ENCODE measurements at regions not wholly inside any gene's neighbourhood (a gene's known extent, or its start where the extent isn't known, plus 50 kb on each side); places are given as distances from the start of the nearest gene placed in this dataset.

GRCh38 chr3:152683521-152683999 lies 151.4 kb upstream of the P2RY1 start:
- ChIA-PET CTCF (no interaction called here), POLR2A (no interaction called here)
- TF ChIP-seq POLR2A (IDR thresholded peaks at IDR 0.05; ENCODE audit: low read depth, low read length) (no peak), MAX (IDR thresholded peaks at IDR 0.05; ENCODE audit: insufficient read depth, insufficient read length) (no peak), FOS (IDR thresholded peaks at IDR 0.05; ENCODE audit: borderline replicate concordance, insufficient read depth, low read length) (no peak), MYC (IDR thresholded peaks at IDR 0.05; ENCODE audit: low read depth, low read length) (no peak), JUN (IDR thresholded peaks at IDR 0.05; ENCODE audit: borderline replicate concordance, insufficient read depth, insufficient read length, low read depth) (no peak), POLR2AphosphoS5 (IDR thresholded peaks at IDR 0.05; ENCODE audit: insufficient read depth, low read depth, low read length) (no peak), GATA2 (IDR thresholded peaks at IDR 0.05; ENCODE audit: insufficient read depth, insufficient read length, low read depth, low read length) (no peak), EZH2 (IDR thresholded peaks at IDR 0.05; ENCODE audit: borderline replicate concordance, low read depth, low read length, severe bottlenecking) (no peak)
- TF ChIP-seq, protein P1, sequence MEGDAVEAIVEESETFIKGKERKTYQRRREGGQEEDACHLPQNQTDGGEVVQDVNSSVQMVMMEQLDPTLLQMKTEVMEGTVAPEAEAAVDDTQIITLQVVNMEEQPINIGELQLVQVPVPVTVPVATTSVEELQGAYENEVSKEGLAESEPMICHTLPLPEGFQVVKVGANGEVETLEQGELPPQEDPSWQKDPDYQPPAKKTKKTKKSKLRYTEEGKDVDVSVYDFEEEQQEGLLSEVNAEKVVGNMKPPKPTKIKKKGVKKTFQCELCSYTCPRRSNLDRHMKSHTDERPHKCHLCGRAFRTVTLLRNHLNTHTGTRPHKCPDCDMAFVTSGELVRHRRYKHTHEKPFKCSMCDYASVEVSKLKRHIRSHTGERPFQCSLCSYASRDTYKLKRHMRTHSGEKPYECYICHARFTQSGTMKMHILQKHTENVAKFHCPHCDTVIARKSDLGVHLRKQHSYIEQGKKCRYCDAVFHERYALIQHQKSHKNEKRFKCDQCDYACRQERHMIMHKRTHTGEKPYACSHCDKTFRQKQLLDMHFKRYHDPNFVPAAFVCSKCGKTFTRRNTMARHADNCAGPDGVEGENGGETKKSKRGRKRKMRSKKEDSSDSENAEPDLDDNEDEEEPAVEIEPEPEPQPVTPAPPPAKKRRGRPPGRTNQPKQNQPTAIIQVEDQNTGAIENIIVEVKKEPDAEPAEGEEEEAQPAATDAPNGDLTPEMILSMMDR (IDR thresholded peaks at IDR 0.05; ENCODE audit: extremely low read depth in 1 of 2, insufficient read depth in 1 of 2, low read depth in 1 of 2, low read length in 2 of 2): no peak
- no peak for FAIRE-seq
- intact Hi-C loops (cut with micrococcal nuclease): no loop called here
- H3K4me2 ChIP-seq (ENCODE audit: insufficient read depth, low read length): no peak overlapping the region
- dilution Hi-C loops (cut with MboI; ENCODE audit: extremely low pct_ligation_motif_present, low sequenced_read_pairs): no loop called here
- no peaks in the 10 kb centered on the region for H3K4me1 ChIP-seq (ENCODE audit: control insufficient read depth, extremely low read depth, insufficient read depth, low read length)
- no peaks in the 10 kb centered on the region for H3K36me3 ChIP-seq (ENCODE audit: control insufficient read depth in 2 of 2, extremely low read depth in 1 of 2, insufficient read depth in 2 of 2, low read length in 2 of 2)
- H3K4me3 ChIP-seq (replicated peaks in 1 of 3; ENCODE audit: insufficient read depth in 1 of 3, low read depth in 1 of 3, low read length in 3 of 3): no peak overlapping the region
- H3K27ac ChIP-seq (ENCODE audit: insufficient read depth, low read depth, low read length): no peak overlapping the region
- no peak overlapping the region for H3K9ac ChIP-seq (replicated peaks; ENCODE audit: extremely low read depth, insufficient read depth, low read length)
- no peaks in the 10 kb centered on the region for H3K79me2 ChIP-seq (ENCODE audit: control insufficient read depth, insufficient read depth, low read length)
- H3K9me1 ChIP-seq (replicated peaks; ENCODE audit: control insufficient read depth, extremely low read depth, insufficient read depth, low read length): no peaks in the 10 kb centered on the region
- H3K9me3 ChIP-seq (replicated peaks; ENCODE audit: control insufficient read depth, insufficient read depth, low read length): no peaks in the 10 kb centered on the region
- no peaks in the 10 kb centered on the region for H3K27me3 ChIP-seq (ENCODE audit: control insufficient read depth in 2 of 2, insufficient read depth in 2 of 2, low read length in 2 of 2)
- DNase-seq (ENCODE audit: low read depth, low spot score): no peak
- BruUV-seq (replicated peaks): no TSS peak
- H4K20me1 ChIP-seq (replicated peaks; ENCODE audit: control insufficient read depth, extremely low read depth, insufficient read depth, low read length): no peaks in the 10 kb centered on the region
- no peak overlapping the region for H2AFZ ChIP-seq (ENCODE audit: low read depth, low read length)

Measured in endothelial cell of umbilical vein (primary cell).